ENCODE measurements at regions not wholly inside any gene's neighbourhood (a gene's known extent, or its start where the extent isn't known, plus 50 kb on each side); places are given as distances from the start of the nearest gene placed in this dataset.
"Not testable (repeated sequence)": the region's sequence is repeated elsewhere in the genome, so short reads cannot be mapped to it uniquely, and the experiment has no call there.

- Histone ChIP-seq H3K27me3 (ENCODE audit: control insufficient read depth, insufficient read depth, low read length) (no peaks in the 10 kb centered on the region), H3K9me3 (ENCODE audit: control insufficient read depth, low read length) (no peaks in the 10 kb centered on the region), H3K4me3 (ENCODE audit: low read length) (no peak overlapping the region), H3K4me1 (ENCODE audit: control insufficient read depth, insufficient read depth, low read length) (no peaks in the 10 kb centered on the region), H3K36me3 (ENCODE audit: control insufficient read depth, insufficient read depth, low read length) (no peaks in the 10 kb centered on the region), H3K9ac (ENCODE audit: low read length) (no peak overlapping the region)
Observed at GRCh38 chr3:118116991-118117390, 917.7 kb downstream of the IGSF11 start.

GRCh38 chr3:118126751-118127150 lies 907.9 kb downstream of the IGSF11 start:
- Histone ChIP-seq H3K4me3 (ENCODE audit: low read length) (no peak overlapping the region), H3K36me3 (ENCODE audit: control insufficient read depth, insufficient read depth, low read length) (no peaks in the 10 kb centered on the region), H3K27me3 (ENCODE audit: control insufficient read depth, insufficient read depth, low read length) (no peaks in the 10 kb centered on the region), H3K9me3 (ENCODE audit: control insufficient read depth, low read length) (no peaks in the 10 kb centered on the region), H3K4me1 (ENCODE audit: control insufficient read depth, insufficient read depth, low read length) (no peaks in the 10 kb centered on the region), H3K9ac (ENCODE audit: low read length) (no peak overlapping the region)

DNA sequence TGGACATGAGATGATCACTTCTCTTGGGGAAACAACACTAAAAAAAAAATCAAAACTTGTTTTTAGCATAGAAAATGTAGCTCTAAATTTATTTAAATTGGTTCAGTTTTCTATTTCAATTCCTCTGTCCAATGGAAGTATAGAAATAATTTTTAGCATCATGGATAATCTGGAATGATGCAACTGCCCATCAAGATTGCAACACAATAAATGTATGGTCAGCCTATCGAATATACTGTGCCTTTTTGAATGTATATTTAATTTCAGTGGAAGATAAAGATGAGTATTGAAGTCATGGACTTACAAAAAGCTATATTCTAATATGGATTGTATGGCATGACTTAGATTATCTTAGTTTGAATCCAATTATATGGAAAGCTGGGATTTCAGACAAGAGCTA lies 906.7 kb downstream of the IGSF11 start:
- Histone ChIP-seq H3K36me3 (ENCODE audit: control insufficient read depth, insufficient read depth, low read length) (no peaks in the 10 kb centered on the region), H3K9me3 (ENCODE audit: control insufficient read depth, low read length) (no peaks in the 10 kb centered on the region), H3K27me3 (ENCODE audit: control insufficient read depth, insufficient read depth, low read length) (no peaks in the 10 kb centered on the region), H3K9ac (ENCODE audit: low read length) (no peak overlapping the region), H3K4me1 (ENCODE audit: control insufficient read depth, insufficient read depth, low read length) (no peaks in the 10 kb centered on the region), H3K4me3 (ENCODE audit: low read length) (no peak overlapping the region)

DNA sequence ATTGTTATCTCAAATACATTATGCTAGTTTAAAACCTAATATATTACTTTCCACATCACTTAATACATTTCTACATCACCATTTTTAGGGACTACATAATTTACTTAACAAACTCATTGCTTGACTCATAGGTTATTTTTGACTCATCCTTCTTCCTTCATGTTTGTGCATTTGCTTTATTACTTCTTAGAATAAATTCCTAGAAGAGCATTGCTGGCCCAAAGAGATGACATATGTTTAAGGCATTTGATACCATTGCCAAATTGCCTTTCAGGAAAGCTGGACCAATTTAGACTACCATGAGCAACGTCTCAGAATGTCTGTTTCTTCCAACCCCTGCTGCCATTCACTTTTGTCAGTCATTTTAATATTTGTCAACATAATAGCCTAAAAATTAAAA lies 905.8 kb downstream of the IGSF11 start:
- H3K27me3 ChIP-seq (ENCODE audit: control insufficient read depth, insufficient read depth, low read length), result no peaks in the 10 kb centered on the region
- no peak overlapping the region for H3K4me3 ChIP-seq (ENCODE audit: low read length)
- no peaks in the 10 kb centered on the region for H3K9me3 ChIP-seq (ENCODE audit: control insufficient read depth, low read length)
- H3K36me3 ChIP-seq (ENCODE audit: control insufficient read depth, insufficient read depth, low read length), result no peaks in the 10 kb centered on the region
- H3K9ac ChIP-seq (ENCODE audit: low read length), result no peak overlapping the region
- H3K4me1 ChIP-seq (ENCODE audit: control insufficient read depth, insufficient read depth, low read length), result no peaks in the 10 kb centered on the region

GRCh38 chr3:118137778-118138177 lies 896.9 kb downstream of the IGSF11 start:
- no peak overlapping the region for H3K4me3 ChIP-seq (ENCODE audit: low read length)
- no peaks in the 10 kb centered on the region for H3K4me1 ChIP-seq (ENCODE audit: control insufficient read depth, insufficient read depth, low read length)
- no peaks in the 10 kb centered on the region for H3K36me3 ChIP-seq (ENCODE audit: control insufficient read depth, insufficient read depth, low read length)
- H3K27me3 ChIP-seq (ENCODE audit: control insufficient read depth, insufficient read depth, low read length), result no peaks in the 10 kb centered on the region
- H3K9me3 ChIP-seq (ENCODE audit: control insufficient read depth, low read length), result no peaks in the 10 kb centered on the region
- H3K9ac ChIP-seq (ENCODE audit: low read length), result no peak overlapping the region

- H3K27me3 ChIP-seq (ENCODE audit: control insufficient read depth, insufficient read depth, low read length), result no peaks in the 10 kb centered on the region
- H3K9ac ChIP-seq (ENCODE audit: low read length), result no peak overlapping the region
- H3K36me3 ChIP-seq (ENCODE audit: control insufficient read depth, insufficient read depth, low read length), result no peaks in the 10 kb centered on the region
- no peaks in the 10 kb centered on the region for H3K9me3 ChIP-seq (ENCODE audit: control insufficient read depth, low read length)
- no peak overlapping the region for H3K4me3 ChIP-seq (ENCODE audit: low read length)
- no peaks in the 10 kb centered on the region for H3K4me1 ChIP-seq (ENCODE audit: control insufficient read depth, insufficient read depth, low read length)
Observed at GRCh38 chr3:118144919-118145318, 889.7 kb downstream of the IGSF11 start.

GRCh38 chr3:118146658-118147375 lies 887.8 kb downstream of the IGSF11 start:
- no peaks in the 10 kb centered on the region for H3K4me1 ChIP-seq (ENCODE audit: control insufficient read depth, insufficient read depth, low read length)

DNA sequence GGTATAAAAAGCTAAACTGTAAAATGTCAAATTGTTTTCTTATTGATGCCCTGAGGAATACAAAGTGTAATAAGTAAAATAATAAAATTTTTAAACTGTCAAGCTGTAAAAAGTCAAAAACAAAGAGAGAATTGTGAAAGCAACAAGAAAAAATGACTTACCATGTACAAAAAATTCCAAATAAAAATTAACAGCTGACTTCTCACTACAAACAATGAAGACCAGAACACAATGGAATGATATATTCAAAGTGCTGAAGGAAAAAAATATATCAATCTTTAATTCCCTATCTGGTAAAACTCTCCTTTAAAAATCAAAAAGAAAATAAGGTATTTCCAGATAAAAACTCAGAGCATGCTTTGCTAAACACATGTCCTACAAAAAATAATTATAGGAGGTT lies 883.5 kb downstream of the IGSF11 start:
- Histone ChIP-seq H3K9me3 (ENCODE audit: control insufficient read depth, low read length) (no peaks in the 10 kb centered on the region), H3K4me3 (ENCODE audit: low read length) (no peak overlapping the region), H3K36me3 (ENCODE audit: control insufficient read depth, insufficient read depth, low read length) (no peaks in the 10 kb centered on the region), H3K4me1 (ENCODE audit: control insufficient read depth, insufficient read depth, low read length) (no peaks in the 10 kb centered on the region), H3K27me3 (ENCODE audit: control insufficient read depth, insufficient read depth, low read length) (no peaks in the 10 kb centered on the region), H3K9ac (ENCODE audit: low read length) (no peak overlapping the region)

More at GRCh38 chr3:118146658-118147375, 887.8 kb downstream of the IGSF11 start:
- no peaks in the 10 kb centered on the region for H3K36me3 ChIP-seq (ENCODE audit: control insufficient read depth, insufficient read depth, low read length)
- no peak overlapping the region for H3K9ac ChIP-seq (ENCODE audit: low read length)
- no peaks in the 10 kb centered on the region for H3K9me3 ChIP-seq (ENCODE audit: control insufficient read depth, low read length)
- no peak overlapping the region for H3K4me3 ChIP-seq (ENCODE audit: low read length)
- no peaks in the 10 kb centered on the region for H3K27me3 ChIP-seq (ENCODE audit: control insufficient read depth, insufficient read depth, low read length)

GRCh38 chr3:118162627-118163588 lies 871.7 kb downstream of the IGSF11 start:
- not testable (repeated sequence) for H3K27me3 ChIP-seq (ENCODE audit: control insufficient read depth, insufficient read depth, low read length); H3K9me3 ChIP-seq (ENCODE audit: control insufficient read depth, low read length); H3K4me1 ChIP-seq (ENCODE audit: control insufficient read depth, insufficient read depth, low read length); H3K9ac ChIP-seq (ENCODE audit: low read length); H3K4me3 ChIP-seq (ENCODE audit: low read length); H3K36me3 ChIP-seq (ENCODE audit: control insufficient read depth, insufficient read depth, low read length)

DNA sequence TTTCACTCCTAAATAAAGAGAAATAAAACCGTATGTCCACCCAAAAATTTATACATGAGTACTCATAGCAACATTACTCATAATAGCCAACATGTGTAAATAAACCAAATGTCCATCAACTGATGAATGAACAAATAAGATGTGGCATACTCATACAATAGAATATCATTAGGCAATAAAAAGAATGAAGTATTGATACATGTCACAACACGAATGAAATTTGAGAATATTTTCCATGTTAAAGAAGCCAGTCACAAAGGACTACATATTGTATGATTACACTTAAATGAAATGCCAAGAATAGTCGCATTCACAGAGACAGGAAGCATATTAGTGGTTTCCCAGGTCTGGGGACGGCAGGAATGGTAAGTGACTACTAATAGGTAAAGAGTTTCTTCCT lies 869.2 kb downstream of the IGSF11 start:
- no peak overlapping the region for H3K9ac ChIP-seq (ENCODE audit: low read length)
- H3K4me1 ChIP-seq (ENCODE audit: control insufficient read depth, insufficient read depth, low read length), result no peaks in the 10 kb centered on the region
- H3K36me3 ChIP-seq (ENCODE audit: control insufficient read depth, insufficient read depth, low read length), result no peaks in the 10 kb centered on the region
- H3K9me3 ChIP-seq (ENCODE audit: control insufficient read depth, low read length), result no peaks in the 10 kb centered on the region
- H3K4me3 ChIP-seq (ENCODE audit: low read length), result no peak overlapping the region
- no peaks in the 10 kb centered on the region for H3K27me3 ChIP-seq (ENCODE audit: control insufficient read depth, insufficient read depth, low read length)

DNA sequence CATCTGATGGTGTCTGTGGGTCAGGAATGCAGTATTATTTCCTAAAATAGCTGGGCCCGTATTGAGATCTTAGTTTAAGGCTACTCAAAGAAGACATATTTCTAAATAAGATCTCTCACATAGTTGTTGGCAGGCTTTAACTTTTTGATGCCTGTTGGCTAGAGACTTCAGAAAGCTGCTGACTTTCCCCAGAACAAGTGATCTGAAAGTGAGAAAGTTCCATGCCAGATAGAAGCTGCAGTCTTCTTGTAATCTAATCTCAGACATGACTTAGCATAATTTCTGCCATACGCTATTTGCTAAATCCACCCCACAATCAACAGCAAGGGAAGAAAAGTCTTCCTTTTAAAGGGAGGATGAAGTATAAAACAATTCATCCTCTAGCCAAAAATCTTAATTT lies 867.1 kb downstream of the IGSF11 start:
- Histone ChIP-seq H3K9ac (ENCODE audit: low read length) (no peak overlapping the region), H3K27me3 (ENCODE audit: control insufficient read depth, insufficient read depth, low read length) (no peaks in the 10 kb centered on the region), H3K4me3 (ENCODE audit: low read length) (no peak overlapping the region), H3K4me1 (ENCODE audit: control insufficient read depth, insufficient read depth, low read length) (no peaks in the 10 kb centered on the region), H3K9me3 (ENCODE audit: control insufficient read depth, low read length) (no peaks in the 10 kb centered on the region), H3K36me3 (ENCODE audit: control insufficient read depth, insufficient read depth, low read length) (no peaks in the 10 kb centered on the region)

GRCh38 chr3:118168175-118168574 lies 866.5 kb downstream of the IGSF11 start:
- no peak overlapping the region for H3K4me3 ChIP-seq (ENCODE audit: low read length)
- no peaks in the 10 kb centered on the region for H3K27me3 ChIP-seq (ENCODE audit: control insufficient read depth, insufficient read depth, low read length)
- no peaks in the 10 kb centered on the region for H3K4me1 ChIP-seq (ENCODE audit: control insufficient read depth, insufficient read depth, low read length)
- H3K9me3 ChIP-seq (ENCODE audit: control insufficient read depth, low read length), result no peaks in the 10 kb centered on the region
- H3K9ac ChIP-seq (ENCODE audit: low read length), result no peak overlapping the region
- H3K36me3 ChIP-seq (ENCODE audit: control insufficient read depth, insufficient read depth, low read length), result no peaks in the 10 kb centered on the region

Measured in mucosa of stomach (tissue), 1 donor.